ENCODE measurements at regions not wholly inside any gene's neighbourhood (a gene's known extent, or its start where the extent isn't known, plus 50 kb on each side); places are given as distances from the start of the nearest gene placed in this dataset.

GRCh38 chr17:70408768-70409167 is 239.4 kb downstream of the KCNJ2 start:
- Histone ChIP-seq H3K79me2 (ENCODE audit: control insufficient read depth, insufficient read depth, low read length) (no peaks in the 10 kb centered on the region), H3K4me1 (ENCODE audit: control insufficient read depth, extremely low read depth, insufficient read depth, low read length) (peaks cover 12% of the 10 kb centered on the region), H3K4me2 (ENCODE audit: control insufficient read depth, extremely low read depth, insufficient read depth, low read depth, low read length) (no peak overlapping the region), H2AFZ (ENCODE audit: control insufficient read depth, low read length) (no peak overlapping the region), H4K20me1 (ENCODE audit: control insufficient read depth, extremely low read depth, insufficient read depth, low read length) (no peaks in the 10 kb centered on the region), H3K4me3 (ENCODE audit: control insufficient read depth in 2 of 3, extremely low read depth in 1 of 3, insufficient read depth in 2 of 3, low read depth in 1 of 3, low read length in 3 of 3) (no peak overlapping the region), H3K9ac (ENCODE audit: control insufficient read depth, extremely low read depth, insufficient read depth, low read length) (no peak overlapping the region), H3K27me3 (ENCODE audit: control insufficient read depth, extremely low read depth, insufficient read depth, low read length) (no peaks in the 10 kb centered on the region), H3K9me3 (ENCODE audit: control insufficient read depth, low read depth, low read length) (no peaks in the 10 kb centered on the region), H3K36me3 (ENCODE audit: control insufficient read depth in 2 of 2, extremely low read depth in 1 of 2, insufficient read depth in 2 of 2, low read length in 2 of 2) (no peaks in the 10 kb centered on the region), H3K9me1 (ENCODE audit: control insufficient read depth, extremely low read depth, insufficient read depth, low read length) (no peaks in the 10 kb centered on the region), H3K27ac (ENCODE audit: control insufficient read depth, insufficient read depth, low read length) (no peak overlapping the region)
- no peak for FAIRE-seq
- TF ChIP-seq EZH2 (IDR thresholded peaks at IDR 0.05; ENCODE audit: low read length) (no peak), CTCF (optimal IDR thresholded peaks at IDR 0.05 in 1 of 3, IDR thresholded peaks at IDR 0.05 in 1 of 3, conservative IDR thresholded peaks at IDR 0.05 in 1 of 3; ENCODE audit: extremely low read depth in 1 of 3, insufficient read depth in 2 of 3, low read length in 3 of 3) (no peak)
- dilution Hi-C loops (cut with MboI; ENCODE audit: extremely low pct_ligation_motif_present, low sequenced_read_pairs), result no loop called here
- no peak for DNase-seq (ENCODE audit: low read depth, low spot score)

- Histone ChIP-seq H3K9me3 (ENCODE audit: control insufficient read depth, low read depth, low read length) (no peaks in the 10 kb centered on the region), H2AFZ (ENCODE audit: control insufficient read depth, low read length) (no peak overlapping the region), H3K36me3 (ENCODE audit: control insufficient read depth in 2 of 2, extremely low read depth in 1 of 2, insufficient read depth in 2 of 2, low read length in 2 of 2) (no peaks in the 10 kb centered on the region), H3K9ac (ENCODE audit: control insufficient read depth, extremely low read depth, insufficient read depth, low read length) (no peak overlapping the region), H3K79me2 (ENCODE audit: control insufficient read depth, insufficient read depth, low read length) (no peaks in the 10 kb centered on the region), H3K4me1 (ENCODE audit: control insufficient read depth, extremely low read depth, insufficient read depth, low read length) (no peaks in the 10 kb centered on the region), H4K20me1 (ENCODE audit: control insufficient read depth, extremely low read depth, insufficient read depth, low read length) (no peaks in the 10 kb centered on the region), H3K4me2 (ENCODE audit: control insufficient read depth, extremely low read depth, insufficient read depth, low read depth, low read length) (no peak overlapping the region), H3K4me3 (ENCODE audit: control insufficient read depth in 2 of 3, extremely low read depth in 1 of 3, insufficient read depth in 2 of 3, low read depth in 1 of 3, low read length in 3 of 3) (no peak overlapping the region), H3K9me1 (ENCODE audit: control insufficient read depth, extremely low read depth, insufficient read depth, low read length) (no peaks in the 10 kb centered on the region), H3K27ac (ENCODE audit: control insufficient read depth, insufficient read depth, low read length) (no peak overlapping the region), H3K27me3 (ENCODE audit: control insufficient read depth, extremely low read depth, insufficient read depth, low read length) (no peaks in the 10 kb centered on the region)
- dilution Hi-C loops (cut with MboI; ENCODE audit: extremely low pct_ligation_motif_present, low sequenced_read_pairs), result no loop called here
- TF ChIP-seq EZH2 (IDR thresholded peaks at IDR 0.05; ENCODE audit: low read length) (no peak), CTCF (optimal IDR thresholded peaks at IDR 0.05 in 1 of 3, IDR thresholded peaks at IDR 0.05 in 1 of 3, conservative IDR thresholded peaks at IDR 0.05 in 1 of 3; ENCODE audit: extremely low read depth in 1 of 3, insufficient read depth in 2 of 3, low read length in 3 of 3) (no peak)
- DNase-seq (ENCODE audit: low read depth, low spot score), result no peak
- no peak for FAIRE-seq
Measured at GRCh38 chr17:70414300-70414699, 245.0 kb downstream of the KCNJ2 start.

Data from keratinocyte (primary cell).